GM12891 (cell line): ENCODE measurements at regions not wholly inside any gene's neighbourhood (a gene's known extent, or its start where the extent isn't known, plus 50 kb on each side); places are given as distances from the start of the nearest gene placed in this dataset.

ENCODE experiments used
- PAX5 ChIP-seq: IDR thresholded peaks from 2 replicates; pipeline ENCODE4 v1.6.1; 2011; ENCODE audit warnings: low read length, moderate library complexity, mild to moderate bottlenecking; ENCODE audit not compliant: insufficient read depth, severe bottlenecking
- POLR2A ChIP-seq: IDR thresholded peaks from 2 replicates; pipeline ENCODE4 v1.6.1; 2011; ENCODE audit warnings: low read depth, low read length, control low read depth
- POLR2AphosphoS5 ChIP-seq: IDR thresholded peaks from 2 replicates; pipeline ENCODE4 v1.6.1; 2011; ENCODE audit warnings: low read depth, low read length, control low read depth
- TAF1 ChIP-seq: IDR thresholded peaks from 2 replicates; pipeline ENCODE4 v1.6.1; 2011; ENCODE audit warnings: low read depth, low read length, control low read depth

DNA sequence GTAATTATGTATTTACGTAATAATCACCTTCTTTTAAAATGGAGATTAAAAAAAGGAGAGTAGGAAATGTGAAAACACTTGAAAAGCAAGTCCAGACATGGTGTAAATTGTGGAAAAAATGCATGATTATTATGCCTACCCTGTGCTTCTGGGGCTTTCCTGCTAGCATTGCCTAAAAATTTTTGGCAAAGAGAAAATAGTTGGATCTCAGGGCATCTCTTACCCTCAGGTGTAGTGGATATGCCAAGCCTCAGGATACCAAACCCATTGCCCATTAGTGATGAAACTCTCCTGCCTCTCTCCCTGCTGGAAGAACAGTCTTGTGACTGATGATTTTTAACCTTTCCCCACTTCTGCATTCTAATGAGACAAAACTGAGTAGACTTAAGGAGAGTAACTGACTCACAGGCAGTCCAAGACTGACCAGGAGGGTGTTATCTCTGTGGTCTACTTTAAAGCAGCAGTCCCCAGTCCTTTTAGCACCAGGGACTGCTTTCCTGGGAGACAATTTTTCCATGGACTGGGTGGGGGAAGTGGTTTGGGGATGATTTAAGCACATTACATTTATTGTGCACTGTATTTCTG is 174.6 kb downstream of the ZNF330 start:
- TF ChIP-seq POLR2AphosphoS5 (no peak), POLR2A (no peak), PAX5 (no peak), TAF1 (no peak)
